ENCODE measurements at regions not wholly inside any gene's neighbourhood (a gene's known extent, or its start where the extent isn't known, plus 50 kb on each side); places are given as distances from the start of the nearest gene placed in this dataset.

DNA sequence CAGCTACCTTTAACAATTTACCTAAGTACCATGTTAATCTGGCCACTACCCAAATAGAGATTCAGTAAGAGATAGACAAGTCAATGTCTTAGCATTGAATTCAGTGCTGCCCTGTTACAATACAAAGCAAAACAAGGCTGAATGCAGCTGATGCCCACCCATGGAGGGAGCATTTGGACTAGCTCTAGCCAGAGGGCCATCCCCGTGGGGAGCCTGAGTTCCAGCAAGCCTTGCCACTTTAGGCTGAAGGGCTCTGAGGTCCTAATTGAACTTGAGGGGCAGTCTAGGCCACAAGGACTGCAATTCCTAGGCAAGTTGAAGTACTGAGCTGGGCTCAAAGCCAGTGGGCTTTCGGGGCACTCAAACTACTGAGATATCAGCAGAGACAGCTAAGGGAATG lies 265.9 kb downstream of the EFHB start:
- TF ChIP-seq POLR2A (IDR thresholded peaks at IDR 0.05; ENCODE audit: low read depth) (no peak), CTCF (IDR thresholded peaks at IDR 0.05) (no peak), POLR2AphosphoS5 (IDR thresholded peaks at IDR 0.05) (no peak), EP300 (IDR thresholded peaks at IDR 0.05) (no peak)
